ENCODE measurements at regions not wholly inside any gene's neighbourhood (a gene's known extent, or its start where the extent isn't known, plus 50 kb on each side); places are given as distances from the start of the nearest gene placed in this dataset.

- H3K4me2 ChIP-seq (ENCODE audit: low read length), result no peak overlapping the region
- DNase-seq, result no peak
- H3K36me3 ChIP-seq (ENCODE audit: control insufficient read depth, insufficient read depth, low read length), result no peaks in the 10 kb centered on the region
- no peak overlapping the region for H2BK120ac ChIP-seq (ENCODE audit: low read depth, low read length)
- H3K79me1 ChIP-seq (ENCODE audit: low read length), result no peaks in the 10 kb centered on the region
- no peak overlapping the region for H3K4ac ChIP-seq (ENCODE audit: low read depth, low read length)
- no peak overlapping the region for H3K23ac ChIP-seq (ENCODE audit: low read length)
- H3K4me1 ChIP-seq (ENCODE audit: control insufficient read depth, low read depth, low read length), result no peaks in the 10 kb centered on the region
- WGBS (ENCODE audit: extremely low coverage, insufficient coverage, low lambda C conversion rate), result no CpG with 5 or more reads among the region's 1 CpG
- H3K79me2 ChIP-seq (ENCODE audit: control insufficient read depth, insufficient read depth, low read length), result no peaks in the 10 kb centered on the region
- no peak overlapping the region for H2BK5ac ChIP-seq (ENCODE audit: low read length)
- H3K56ac ChIP-seq (ENCODE audit: low read length), result no peak overlapping the region
- no peak overlapping the region for H3K4me3 ChIP-seq (ENCODE audit: low read length)
- H4K5ac ChIP-seq (ENCODE audit: low read length), result no peak overlapping the region
- H2BK15ac ChIP-seq (replicated peaks; ENCODE audit: low read depth), result no peak overlapping the region
- no peak overlapping the region for H2AK5ac ChIP-seq (ENCODE audit: low read length)
- H3K27me3 ChIP-seq (ENCODE audit: insufficient read depth, low read length, poor library complexity), result no peaks in the 10 kb centered on the region
- H3K18ac ChIP-seq (ENCODE audit: low read length), result no peak overlapping the region
- no peak overlapping the region for H3K27ac ChIP-seq (ENCODE audit: low read depth, low read length)
- no peak overlapping the region for H3K9ac ChIP-seq (ENCODE audit: low read length)
- H4K8ac ChIP-seq (ENCODE audit: low read depth, low read length), result no peak overlapping the region
Observed at GRCh38 chr1:224865510-224865909, 64.0 kb upstream of the DNAH14 start.

- Histone ChIP-seq H2AK5ac (ENCODE audit: low read length) (no peak overlapping the region), H4K8ac (ENCODE audit: low read depth, low read length) (no peak overlapping the region), H2BK15ac (replicated peaks; ENCODE audit: low read depth) (no peak overlapping the region), H3K56ac (ENCODE audit: low read length) (no peak overlapping the region), H3K23ac (ENCODE audit: low read length) (no peak overlapping the region), H3K36me3 (ENCODE audit: control insufficient read depth, insufficient read depth, low read length) (no peaks in the 10 kb centered on the region), H3K9ac (ENCODE audit: low read length) (no peak overlapping the region), H3K18ac (ENCODE audit: low read length) (no peak overlapping the region), H3K27me3 (ENCODE audit: insufficient read depth, low read length, poor library complexity) (no peaks in the 10 kb centered on the region), H2BK5ac (ENCODE audit: low read length) (no peak overlapping the region), H3K79me1 (ENCODE audit: low read length) (no peaks in the 10 kb centered on the region), H3K79me2 (ENCODE audit: control insufficient read depth, insufficient read depth, low read length) (no peaks in the 10 kb centered on the region), H3K4me2 (ENCODE audit: low read length) (no peak overlapping the region), H3K4me1 (ENCODE audit: control insufficient read depth, low read depth, low read length) (no peaks in the 10 kb centered on the region), H4K5ac (ENCODE audit: low read length) (no peak overlapping the region), H3K27ac (ENCODE audit: low read depth, low read length) (no peak overlapping the region), H2BK120ac (ENCODE audit: low read depth, low read length) (no peak overlapping the region), H3K4me3 (ENCODE audit: low read length) (no peak overlapping the region), H3K4ac (ENCODE audit: low read depth, low read length) (no peak overlapping the region)
- DNase-seq, result no peak
Observed at GRCh38 chr1:224866940-224867339, 62.5 kb upstream of the DNAH14 start.

GRCh38 chr1:224867715-224868114 is 61.8 kb upstream of the DNAH14 start:
- H3K4me3 ChIP-seq (ENCODE audit: low read length), result no peak overlapping the region
- no peak overlapping the region for H2AK5ac ChIP-seq (ENCODE audit: low read length)
- H3K79me2 ChIP-seq (ENCODE audit: control insufficient read depth, insufficient read depth, low read length), result no peaks in the 10 kb centered on the region
- H3K56ac ChIP-seq (ENCODE audit: low read length), result no peak overlapping the region
- H3K4ac ChIP-seq (ENCODE audit: low read depth, low read length), result no peak overlapping the region
- no peak overlapping the region for H2BK15ac ChIP-seq (replicated peaks; ENCODE audit: low read depth)
- no peak overlapping the region for H3K27ac ChIP-seq (ENCODE audit: low read depth, low read length)
- H2BK5ac ChIP-seq (ENCODE audit: low read length), result no peak overlapping the region
- H3K23ac ChIP-seq (ENCODE audit: low read length), result no peak overlapping the region
- H3K4me2 ChIP-seq (ENCODE audit: low read length), result no peak overlapping the region
- no peak overlapping the region for H3K9ac ChIP-seq (ENCODE audit: low read length)
- H3K79me1 ChIP-seq (ENCODE audit: low read length), result no peaks in the 10 kb centered on the region
- H3K18ac ChIP-seq (ENCODE audit: low read length), result no peak overlapping the region
- H3K36me3 ChIP-seq (ENCODE audit: control insufficient read depth, insufficient read depth, low read length), result no peaks in the 10 kb centered on the region
- no peak overlapping the region for H4K8ac ChIP-seq (ENCODE audit: low read depth, low read length)
- no peak overlapping the region for H2BK120ac ChIP-seq (ENCODE audit: low read depth, low read length)
- DNase-seq, result no peak
- no peak overlapping the region for H4K5ac ChIP-seq (ENCODE audit: low read length)
- H3K4me1 ChIP-seq (ENCODE audit: control insufficient read depth, low read depth, low read length), result no peaks in the 10 kb centered on the region
- H3K27me3 ChIP-seq (ENCODE audit: insufficient read depth, low read length, poor library complexity), result no peaks in the 10 kb centered on the region

GRCh38 chr1:224872832-224873433 is 56.5 kb upstream of the DNAH14 start:
- H3K36me3 ChIP-seq (ENCODE audit: control insufficient read depth, insufficient read depth, low read length), result no peaks in the 10 kb centered on the region
- no peak overlapping the region for H3K4me2 ChIP-seq (ENCODE audit: low read length)
- H3K27ac ChIP-seq (ENCODE audit: low read depth, low read length), result no peak overlapping the region
- no peak overlapping the region for H3K18ac ChIP-seq (ENCODE audit: low read length)
- H3K23ac ChIP-seq (ENCODE audit: low read length), result no peak overlapping the region
- no peak overlapping the region for H3K56ac ChIP-seq (ENCODE audit: low read length)
- H4K8ac ChIP-seq (ENCODE audit: low read depth, low read length), result no peak overlapping the region
- no peak overlapping the region for H3K4me3 ChIP-seq (ENCODE audit: low read length)
- no peak for DNase-seq
- no peaks in the 10 kb centered on the region for H3K27me3 ChIP-seq (ENCODE audit: insufficient read depth, low read length, poor library complexity)
- H2BK5ac ChIP-seq (ENCODE audit: low read length), result no peak overlapping the region
- H3K79me1 ChIP-seq (ENCODE audit: low read length), result no peaks in the 10 kb centered on the region
- H2BK120ac ChIP-seq (ENCODE audit: low read depth, low read length), result no peak overlapping the region
- WGBS (ENCODE audit: extremely low coverage, insufficient coverage, low lambda C conversion rate), result no CpG with 5 or more reads among the region's 4 CpGs
- no peak overlapping the region for H2BK15ac ChIP-seq (replicated peaks; ENCODE audit: low read depth)
- H3K4ac ChIP-seq (ENCODE audit: low read depth, low read length), result no peak overlapping the region
- H3K79me2 ChIP-seq (ENCODE audit: control insufficient read depth, insufficient read depth, low read length), result no peaks in the 10 kb centered on the region
- no peak overlapping the region for H3K9ac ChIP-seq (ENCODE audit: low read length)
- no peak overlapping the region for H4K5ac ChIP-seq (ENCODE audit: low read length)
- H3K4me1 ChIP-seq (ENCODE audit: control insufficient read depth, low read depth, low read length), result no peaks in the 10 kb centered on the region
- H2AK5ac ChIP-seq (ENCODE audit: low read length), result no peak overlapping the region

GRCh38 chr1:224873434-224874369 is 55.8 kb upstream of the DNAH14 start:
- Histone ChIP-seq H2BK5ac (ENCODE audit: low read length) (no peak overlapping the region), H4K8ac (ENCODE audit: low read depth, low read length) (no peak overlapping the region), H3K79me2 (ENCODE audit: control insufficient read depth, insufficient read depth, low read length) (no peaks in the 10 kb centered on the region), H3K36me3 (ENCODE audit: control insufficient read depth, insufficient read depth, low read length) (no peaks in the 10 kb centered on the region), H3K4me2 (ENCODE audit: low read length) (no peak overlapping the region), H3K27ac (ENCODE audit: low read depth, low read length) (no peak overlapping the region), H2AK5ac (ENCODE audit: low read length) (no peak overlapping the region), H3K79me1 (ENCODE audit: low read length) (no peaks in the 10 kb centered on the region), H2BK120ac (ENCODE audit: low read depth, low read length) (no peak overlapping the region), H3K4me1 (ENCODE audit: control insufficient read depth, low read depth, low read length) (no peaks in the 10 kb centered on the region), H2BK15ac (replicated peaks; ENCODE audit: low read depth) (no peak overlapping the region), H3K4me3 (ENCODE audit: low read length) (no peak overlapping the region), H3K9ac (ENCODE audit: low read length) (no peak overlapping the region), H4K5ac (ENCODE audit: low read length) (no peak overlapping the region), H3K23ac (ENCODE audit: low read length) (no peak overlapping the region), H3K4ac (ENCODE audit: low read depth, low read length) (no peak overlapping the region), H3K18ac (ENCODE audit: low read length) (no peak overlapping the region), H3K56ac (ENCODE audit: low read length) (no peak overlapping the region), H3K27me3 (ENCODE audit: insufficient read depth, low read length, poor library complexity) (no peaks in the 10 kb centered on the region)
- no CpG with 5 or more reads among the region's 3 CpGs for WGBS (ENCODE audit: extremely low coverage, insufficient coverage, low lambda C conversion rate)
- no peak for DNase-seq
